Breast epithelium (tissue), 3 donors: ENCODE measurements at regions not wholly inside any gene's neighbourhood (a gene's known extent, or its start where the extent isn't known, plus 50 kb on each side); places are given as distances from the start of the nearest gene placed in this dataset.

Experiments used
- POLR2A ChIP-seq: fragments of 450-650 bp; IDR thresholded peaks from one replicate; pipeline ENCODE4 v1.6.1; 2016; ENCODE audit warnings: antibody characterized with exemption, mild to moderate bottlenecking, moderate library complexity
- POLR2AphosphoS5 ChIP-seq, 3 donors: sonication (generic); formaldehyde crosslinking; IDR thresholded peaks; one replicate each; pipeline ENCODE4 v1.6.1; 2017; ENCODE audit warnings: antibody characterized with exemption in 3 of 3
- TF ChIP-seq, protein P1 (sequence below), 3 donors: fragments of 450-650 bp; IDR thresholded peaks; one replicate each; pipeline ENCODE4 v1.5.1; 2016 to 2017; ENCODE audit warnings: antibody characterized with exemption in 3 of 3, mild to moderate bottlenecking in 3 of 3, moderate library complexity in 3 of 3

DNA sequence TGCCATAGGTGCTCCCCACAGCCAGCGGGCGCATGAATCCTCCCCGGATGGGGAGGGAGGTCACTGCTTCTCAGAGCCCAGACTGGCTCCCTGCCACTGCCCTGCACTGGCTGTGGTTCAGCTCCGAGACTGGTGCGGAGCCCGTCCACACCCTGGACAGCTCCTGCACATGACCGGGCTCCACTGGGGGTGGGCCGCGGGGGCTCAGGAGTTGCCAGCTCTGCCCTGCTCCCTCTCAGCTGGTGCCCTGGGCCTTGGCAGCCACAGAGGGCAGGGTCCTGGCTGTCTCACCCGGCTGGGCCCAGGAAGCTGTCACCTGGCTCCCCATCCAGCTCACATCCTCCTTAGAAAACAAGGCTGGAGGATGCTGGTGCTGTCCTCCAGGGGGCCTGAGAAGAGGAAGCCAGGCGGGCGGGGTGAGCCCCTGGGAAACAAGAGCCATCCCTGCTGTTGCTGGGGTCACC is 64.9 kb upstream of the ADRA2C start:
- TF ChIP-seq, protein P1, sequence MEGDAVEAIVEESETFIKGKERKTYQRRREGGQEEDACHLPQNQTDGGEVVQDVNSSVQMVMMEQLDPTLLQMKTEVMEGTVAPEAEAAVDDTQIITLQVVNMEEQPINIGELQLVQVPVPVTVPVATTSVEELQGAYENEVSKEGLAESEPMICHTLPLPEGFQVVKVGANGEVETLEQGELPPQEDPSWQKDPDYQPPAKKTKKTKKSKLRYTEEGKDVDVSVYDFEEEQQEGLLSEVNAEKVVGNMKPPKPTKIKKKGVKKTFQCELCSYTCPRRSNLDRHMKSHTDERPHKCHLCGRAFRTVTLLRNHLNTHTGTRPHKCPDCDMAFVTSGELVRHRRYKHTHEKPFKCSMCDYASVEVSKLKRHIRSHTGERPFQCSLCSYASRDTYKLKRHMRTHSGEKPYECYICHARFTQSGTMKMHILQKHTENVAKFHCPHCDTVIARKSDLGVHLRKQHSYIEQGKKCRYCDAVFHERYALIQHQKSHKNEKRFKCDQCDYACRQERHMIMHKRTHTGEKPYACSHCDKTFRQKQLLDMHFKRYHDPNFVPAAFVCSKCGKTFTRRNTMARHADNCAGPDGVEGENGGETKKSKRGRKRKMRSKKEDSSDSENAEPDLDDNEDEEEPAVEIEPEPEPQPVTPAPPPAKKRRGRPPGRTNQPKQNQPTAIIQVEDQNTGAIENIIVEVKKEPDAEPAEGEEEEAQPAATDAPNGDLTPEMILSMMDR (IDR thresholded peaks at IDR 0.05), result no peak
- no peak for TF ChIP-seq POLR2A
- TF ChIP-seq POLR2AphosphoS5 (IDR thresholded peaks at IDR 0.05), result no peak
